Activated CD4-positive, alpha-beta T cell treated with anti-CD3 and anti-CD28 coated beads, Interleukin-2, amount 10 ng/mL, durations not matched to agents 24 days and 14 days (primary cell): ENCODE measurements at regions not wholly inside any gene's neighbourhood (a gene's known extent, or its start where the extent isn't known, plus 50 kb on each side); places are given as distances from the start of the nearest gene placed in this dataset.
"Not testable (repeated sequence)": the region's sequence is repeated elsewhere in the genome, so short reads cannot be mapped to it uniquely, and the experiment has no call there.

Experiments
- DNase-seq: peaks from one replicate; pipeline ENCODE4 v3.0.0; 2022
- H3K27ac Mint-ChIP-seq: one replicate; pipeline ENCODE4 v1.8.0; 2022; ENCODE audit warnings: mild to moderate bottlenecking, mixed read lengths
- H3K27me3 Mint-ChIP-seq: one replicate; pipeline ENCODE4 v1.8.0; 2022; ENCODE audit warnings: mixed read lengths
- H3K36me3 Mint-ChIP-seq: one replicate; pipeline ENCODE4 v1.8.0; 2022; ENCODE audit warnings: low read depth, mild to moderate bottlenecking, mixed read lengths
- H3K4me1 Mint-ChIP-seq: one replicate; pipeline ENCODE4 v1.8.0; 2021; ENCODE audit warnings: mixed read lengths
- H3K4me3 Mint-ChIP-seq: one replicate; pipeline ENCODE4 v1.8.0; 2022; ENCODE audit warnings: mild to moderate bottlenecking, moderate library complexity, mixed read lengths
- H3K9me3 Mint-ChIP-seq: one replicate; pipeline ENCODE4 v1.8.0; 2021; ENCODE audit warnings: mixed read lengths
- intact Hi-C: fragments of 100-400 bp; cut with micrococcal nuclease; formaldehyde crosslinking; loops from one replicate; pipeline ENCODE4 v1.15.1; 2023

DNA sequence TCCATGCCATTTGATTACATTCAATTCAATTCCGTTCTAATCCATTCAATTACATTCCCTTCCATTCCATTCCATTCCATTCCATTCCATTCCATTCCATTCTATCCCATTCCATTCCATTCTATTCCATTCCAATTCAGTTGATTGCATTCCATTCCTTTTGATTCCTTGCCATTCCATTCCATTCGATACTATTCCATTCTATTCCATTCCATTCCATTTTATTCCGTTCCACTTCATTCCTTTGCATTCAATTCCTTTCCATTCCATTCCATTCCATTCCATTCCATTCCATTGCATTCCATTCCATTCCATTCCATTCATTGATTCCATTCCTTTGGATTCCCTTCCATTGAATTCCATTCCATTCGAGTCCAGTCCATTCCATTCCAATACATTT lies 2574.0 kb upstream of the TPTE start:
- Mint-ChIP-seq H3K4me3 (no peak overlapping the region), H3K27me3 (no peaks in the 10 kb centered on the region), H3K4me1 (no peaks in the 10 kb centered on the region), H3K36me3 (peaks cover 75% of the 10 kb centered on the region), H3K9me3 (peaks cover 99% of the 10 kb centered on the region), H3K27ac (no peak overlapping the region)
- no peak for DNase-seq
- intact Hi-C loops, result no loop called here

DNA sequence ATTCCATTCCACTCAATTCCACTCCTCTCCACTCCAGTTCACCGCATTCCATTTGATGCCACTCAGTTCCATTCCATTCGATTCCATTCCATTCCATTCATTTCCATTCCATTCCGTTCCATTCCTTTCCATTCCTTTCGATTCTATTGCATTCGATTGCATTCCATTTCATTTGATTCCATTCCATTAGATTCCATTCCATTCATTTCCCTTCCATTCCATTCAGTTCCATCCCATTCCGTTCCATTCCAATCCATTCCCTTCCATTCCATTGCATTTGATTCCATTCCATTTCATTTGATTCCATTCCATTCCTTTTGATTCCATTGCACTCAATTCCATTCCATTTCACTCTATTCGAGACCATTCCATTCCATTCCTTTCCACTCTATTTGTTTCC lies 2572.7 kb upstream of the TPTE start:
- H3K4me1 Mint-ChIP-seq, H3K4me3 Mint-ChIP-seq, DNase-seq, intact Hi-C loops, H3K27me3 Mint-ChIP-seq, H3K27ac Mint-ChIP-seq: not testable (repeated sequence)
- H3K36me3 Mint-ChIP-seq, result peaks cover 76% of the 10 kb centered on the region
- peaks cover 100% of the 10 kb centered on the region for H3K9me3 Mint-ChIP-seq

DNA sequence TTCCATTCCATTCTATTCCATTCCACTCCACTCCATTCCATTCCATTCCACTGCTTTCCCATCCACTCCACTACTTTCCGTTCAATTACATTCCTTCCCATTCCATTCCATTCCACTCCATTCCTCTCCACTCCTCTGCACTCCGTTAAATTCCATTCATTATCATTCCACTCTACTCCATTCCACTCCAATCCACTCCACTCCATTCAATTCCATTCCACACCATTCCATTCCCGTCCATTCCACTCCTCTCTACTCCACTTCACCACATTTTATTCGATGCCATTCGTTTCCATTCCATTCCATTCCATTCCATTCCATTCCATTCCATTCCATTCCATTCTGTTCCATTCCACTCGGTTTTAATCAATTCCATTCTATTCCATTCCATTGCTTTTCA lies 2571.5 kb upstream of the TPTE start:
- H3K27me3 Mint-ChIP-seq, H3K4me1 Mint-ChIP-seq, H3K27ac Mint-ChIP-seq, intact Hi-C loops, H3K4me3 Mint-ChIP-seq, DNase-seq: not testable (repeated sequence)
- peaks cover 71% of the 10 kb centered on the region for H3K36me3 Mint-ChIP-seq
- H3K9me3 Mint-ChIP-seq, result peaks cover 100% of the 10 kb centered on the region

DNA sequence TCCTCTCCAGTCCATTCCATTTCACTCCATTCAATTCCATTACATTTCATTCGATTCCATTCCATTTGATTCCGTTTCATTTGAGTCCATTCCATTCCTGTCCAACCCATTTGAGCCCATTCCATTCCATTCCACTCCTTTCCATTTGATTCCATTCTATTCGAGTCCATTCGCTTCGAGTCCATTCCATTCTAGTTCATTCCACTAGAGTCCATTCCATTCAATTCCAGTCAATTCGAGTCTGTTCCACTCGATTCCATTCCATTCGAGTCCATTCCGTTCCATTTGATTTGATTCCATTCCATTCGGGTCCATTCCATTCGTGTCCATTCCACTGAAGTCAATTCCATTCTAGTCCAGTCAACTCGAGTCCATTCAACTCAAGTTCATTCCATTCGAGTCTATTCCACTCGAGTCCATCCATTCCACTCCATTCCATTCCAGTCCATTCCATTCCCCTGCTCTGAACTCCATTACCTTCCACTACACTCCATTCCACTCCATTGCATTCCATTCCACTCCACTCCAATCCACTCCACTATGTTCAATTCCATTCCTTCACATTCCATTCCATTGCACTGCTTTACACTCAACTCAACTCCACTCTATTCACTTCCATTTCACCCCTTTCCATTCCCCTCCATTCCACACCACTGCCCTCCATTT lies 2569.4 kb upstream of the TPTE start:
- no peaks in the 10 kb centered on the region for H3K27me3 Mint-ChIP-seq
- DNase-seq, result no peak
- H3K9me3 Mint-ChIP-seq, result peaks cover 100% of the 10 kb centered on the region
- intact Hi-C loops, result no loop called here
- no peak overlapping the region for H3K27ac Mint-ChIP-seq
- H3K4me1 Mint-ChIP-seq, result no peaks in the 10 kb centered on the region
- peaks cover 73% of the 10 kb centered on the region for H3K36me3 Mint-ChIP-seq
- no peak overlapping the region for H3K4me3 Mint-ChIP-seq

DNA sequence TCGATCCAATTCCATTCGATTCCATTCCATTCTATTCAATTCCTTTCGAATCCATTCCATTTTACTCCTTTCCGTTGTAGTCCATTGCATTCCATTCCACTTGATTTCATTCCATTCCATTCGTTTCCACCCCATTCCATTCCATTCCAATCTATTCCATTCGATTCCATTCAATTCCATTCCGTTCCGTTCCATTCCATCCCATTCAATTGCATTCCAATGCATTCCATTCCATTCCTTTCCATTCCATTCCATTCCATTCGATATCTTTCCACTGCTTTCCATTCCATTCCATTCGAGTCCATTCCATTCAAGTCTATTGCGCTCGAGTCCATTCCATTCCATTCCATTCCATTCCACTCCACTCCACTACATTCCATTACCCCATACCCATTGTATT lies 2568.7 kb upstream of the TPTE start:
- Mint-ChIP-seq H3K4me3 (no peak overlapping the region), H3K9me3 (peaks cover 100% of the 10 kb centered on the region), H3K4me1 (no peaks in the 10 kb centered on the region), H3K36me3 (peaks cover 72% of the 10 kb centered on the region), H3K27ac (no peak overlapping the region), H3K27me3 (no peaks in the 10 kb centered on the region)
- intact Hi-C loops, result no loop called here
- no peak for DNase-seq

DNA sequence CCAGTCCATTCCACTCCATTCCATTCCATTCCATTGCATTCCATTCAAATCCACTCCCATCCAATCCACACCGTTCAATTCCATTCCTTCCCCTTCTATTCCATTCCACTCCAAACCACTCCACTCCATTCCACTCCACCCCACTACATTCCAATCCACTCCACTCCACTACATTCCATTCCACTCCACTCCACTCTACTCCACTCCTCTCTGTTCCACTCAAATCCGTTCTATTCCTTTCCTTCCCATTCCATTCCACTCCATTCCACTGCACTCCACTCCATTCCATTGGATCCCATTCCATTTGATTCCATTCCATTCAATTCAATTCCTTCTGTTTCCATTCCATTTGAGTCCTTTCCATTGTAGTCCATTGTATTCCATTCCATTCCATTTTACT lies 2568.3 kb upstream of the TPTE start:
- Mint-ChIP-seq H3K4me1 (no peaks in the 10 kb centered on the region), H3K36me3 (peaks cover 72% of the 10 kb centered on the region), H3K4me3 (no peak overlapping the region), H3K27ac (no peak overlapping the region), H3K27me3 (no peaks in the 10 kb centered on the region), H3K9me3 (peaks cover 100% of the 10 kb centered on the region)
- no peak for DNase-seq
- intact Hi-C loops, result no loop called here

DNA sequence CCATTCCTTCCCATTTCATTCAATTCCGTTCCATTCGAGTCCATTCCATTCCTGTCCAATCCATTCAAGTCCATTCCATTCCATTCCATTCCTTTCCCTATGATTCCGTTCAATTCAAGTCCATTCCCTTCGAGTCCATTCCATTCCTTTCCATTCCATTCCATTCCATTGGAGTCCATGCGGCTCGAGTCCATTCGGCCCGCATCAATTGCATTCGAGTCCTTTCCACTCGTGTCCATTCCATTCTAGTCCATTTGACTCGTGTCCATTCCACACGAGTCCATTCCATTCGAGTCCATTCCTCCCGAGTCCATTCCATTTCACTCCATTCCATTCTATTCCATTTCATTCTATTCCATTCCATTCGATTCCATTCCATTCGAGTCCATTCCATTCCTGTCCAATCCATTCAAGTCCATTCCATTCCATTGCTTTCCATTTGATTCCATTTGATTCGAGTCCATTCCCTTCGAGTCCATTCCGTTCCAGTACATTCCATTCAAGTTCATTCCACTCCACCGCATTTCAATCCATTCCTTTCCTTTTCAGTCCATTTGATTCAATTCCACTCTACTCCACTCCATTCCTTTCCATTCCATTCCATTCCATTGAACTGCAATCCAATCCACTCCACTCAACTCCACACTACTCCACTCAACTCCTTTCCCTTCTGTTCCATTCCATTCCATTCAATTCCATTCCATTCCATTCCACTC lies 2565.9 kb upstream of the TPTE start:
- H3K4me1 Mint-ChIP-seq, H3K4me3 Mint-ChIP-seq, DNase-seq, H3K27me3 Mint-ChIP-seq, H3K27ac Mint-ChIP-seq, intact Hi-C loops: not testable (repeated sequence)
- peaks cover 56% of the 10 kb centered on the region for H3K36me3 Mint-ChIP-seq
- H3K9me3 Mint-ChIP-seq, result peaks cover 87% of the 10 kb centered on the region

DNA sequence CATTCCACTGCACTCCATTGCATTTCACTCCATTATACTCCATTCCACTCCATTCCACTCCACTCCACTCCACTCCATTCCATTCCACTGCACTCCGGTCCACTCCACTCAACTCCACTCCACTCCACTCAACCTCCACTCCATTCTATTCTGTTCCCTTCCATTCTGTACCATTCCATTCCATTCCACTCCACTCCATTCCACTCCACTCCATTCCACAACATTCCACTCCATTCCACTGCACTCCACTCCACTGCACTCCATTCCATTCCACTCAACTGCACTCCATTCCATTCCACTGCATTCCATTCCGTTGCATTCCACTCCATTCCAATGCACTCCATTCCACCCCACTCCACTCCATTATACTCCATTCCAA lies 2565.3 kb upstream of the TPTE start:
- H3K4me3 Mint-ChIP-seq, intact Hi-C loops, DNase-seq, H3K27me3 Mint-ChIP-seq, H3K4me1 Mint-ChIP-seq, H3K27ac Mint-ChIP-seq: not testable (repeated sequence)
- Mint-ChIP-seq H3K36me3 (peaks cover 51% of the 10 kb centered on the region), H3K9me3 (peaks cover 82% of the 10 kb centered on the region)

DNA sequence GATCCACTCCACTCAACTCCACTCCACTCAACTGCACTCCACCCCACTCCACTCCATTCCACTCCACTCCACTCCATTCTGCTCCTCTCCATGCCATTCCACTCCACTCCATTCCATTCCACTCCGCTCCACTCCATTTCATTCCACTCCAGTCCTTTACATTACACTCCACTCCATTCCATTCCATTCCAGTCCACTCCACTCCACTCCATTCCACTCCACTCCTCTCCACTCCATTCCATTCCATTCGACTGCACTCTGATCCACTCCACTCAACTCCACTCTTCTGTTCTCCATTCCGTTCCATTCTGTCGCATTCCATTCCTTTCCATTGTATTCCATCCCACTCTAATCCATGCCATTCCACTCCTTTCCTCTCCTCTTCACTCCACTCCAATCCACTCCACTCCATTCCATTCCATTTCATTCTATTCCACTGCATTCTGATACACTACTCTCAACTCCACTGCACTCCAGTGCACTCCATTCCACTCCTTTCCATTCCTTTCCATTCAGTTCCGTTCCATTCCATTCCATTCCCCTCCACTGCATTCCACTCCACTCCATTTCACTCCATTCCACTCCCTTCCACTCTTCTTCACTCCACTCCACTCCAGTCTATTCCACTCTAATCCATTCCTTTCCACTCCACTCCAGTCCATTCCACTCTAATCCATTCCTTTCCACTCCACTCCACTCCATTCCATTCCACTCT lies 2564.2 kb upstream of the TPTE start:
- peaks cover 71% of the 10 kb centered on the region for H3K9me3 Mint-ChIP-seq
- peaks cover 41% of the 10 kb centered on the region for H3K36me3 Mint-ChIP-seq
- H3K27ac Mint-ChIP-seq, H3K27me3 Mint-ChIP-seq, DNase-seq, H3K4me1 Mint-ChIP-seq, intact Hi-C loops, H3K4me3 Mint-ChIP-seq: not testable (repeated sequence)

DNA sequence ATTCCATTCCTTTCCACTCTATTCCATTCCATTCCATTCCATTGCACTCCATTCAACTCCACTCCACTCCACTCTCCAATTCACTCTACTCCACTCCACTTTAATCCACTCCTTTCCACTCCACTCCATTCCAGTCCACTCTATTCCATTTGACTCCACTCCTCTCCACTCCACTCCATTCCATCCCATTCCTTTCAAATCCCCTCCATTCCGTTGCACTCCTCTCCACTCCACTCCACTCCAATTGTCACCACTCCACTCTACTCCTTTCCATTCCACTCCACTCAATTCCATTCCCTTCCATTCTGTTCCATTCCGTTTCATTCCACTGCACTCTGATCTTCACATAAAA lies 2563.7 kb upstream of the TPTE start:
- DNase-seq, result no peak
- Mint-ChIP-seq H3K36me3 (peaks cover 37% of the 10 kb centered on the region), H3K4me3 (no peak overlapping the region), H3K9me3 (peaks cover 68% of the 10 kb centered on the region), H3K4me1 (no peaks in the 10 kb centered on the region), H3K27me3 (no peaks in the 10 kb centered on the region), H3K27ac (no peak overlapping the region)
- intact Hi-C loops, result no loop called here
